ENCODE measurements at regions not wholly inside any gene's neighbourhood (a gene's known extent, or its start where the extent isn't known, plus 50 kb on each side); places are given as distances from the start of the nearest gene placed in this dataset.

- DNase-seq, result no peak
- no peaks in the 10 kb centered on the region for H3K9me3 ChIP-seq
- no peaks in the 10 kb centered on the region for H3K4me1 ChIP-seq
- H3K27ac ChIP-seq, result no peak overlapping the region
- no peaks in the 10 kb centered on the region for H3K36me3 ChIP-seq
- H3K4me3 ChIP-seq, result no peak overlapping the region
- TF ChIP-seq POLR2A (IDR thresholded peaks at IDR 0.05), result no peak
- no peak for TF ChIP-seq CTCF (IDR thresholded peaks at IDR 0.05)
- no peaks in the 10 kb centered on the region for H3K27me3 ChIP-seq
Measured at GRCh38 chr21:35489389-35489980, 440.4 kb upstream of the RUNX1 start.

- no peak for TF ChIP-seq CTCF (IDR thresholded peaks at IDR 0.05)
- no peak for TF ChIP-seq POLR2A (IDR thresholded peaks at IDR 0.05)
- Histone ChIP-seq H3K36me3 (no peaks in the 10 kb centered on the region), H3K9me3 (no peaks in the 10 kb centered on the region), H3K4me1 (no peaks in the 10 kb centered on the region), H3K27ac (no peak overlapping the region), H3K27me3 (no peaks in the 10 kb centered on the region), H3K4me3 (no peak overlapping the region)
- no peak for DNase-seq
Measured at GRCh38 chr21:35488946-35489345, 439.8 kb upstream of the RUNX1 start.

GRCh38 chr21:35485364-35485763 lies 436.3 kb upstream of the RUNX1 start:
- H3K27me3 ChIP-seq, result no peaks in the 10 kb centered on the region
- no peaks in the 10 kb centered on the region for H3K9me3 ChIP-seq
- H3K36me3 ChIP-seq, result no peaks in the 10 kb centered on the region
- H3K27ac ChIP-seq, result no peak overlapping the region
- no peaks in the 10 kb centered on the region for H3K4me1 ChIP-seq
- H3K4me3 ChIP-seq, result no peak overlapping the region
- TF ChIP-seq POLR2A (IDR thresholded peaks at IDR 0.05) (no peak), CTCF (IDR thresholded peaks at IDR 0.05) (no peak)
- DNase-seq, result no peak

- Histone ChIP-seq H3K9me3 (no peaks in the 10 kb centered on the region), H3K36me3 (no peaks in the 10 kb centered on the region), H3K4me3 (no peak overlapping the region), H3K4me1 (no peaks in the 10 kb centered on the region), H3K27me3 (no peaks in the 10 kb centered on the region), H3K27ac (no peak overlapping the region)
- TF ChIP-seq CTCF (IDR thresholded peaks at IDR 0.05), result no peak
- no peak for TF ChIP-seq POLR2A (IDR thresholded peaks at IDR 0.05)
- no peak for DNase-seq
Measured at GRCh38 chr21:35484851-35485250, 435.7 kb upstream of the RUNX1 start.

GRCh38 chr21:35484032-35484431 lies 434.9 kb upstream of the RUNX1 start:
- no peaks in the 10 kb centered on the region for H3K9me3 ChIP-seq
- DNase-seq, result no peak
- H3K27me3 ChIP-seq, result no peaks in the 10 kb centered on the region
- no peaks in the 10 kb centered on the region for H3K36me3 ChIP-seq
- no peak overlapping the region for H3K4me3 ChIP-seq
- H3K27ac ChIP-seq, result no peak overlapping the region
- TF ChIP-seq POLR2A (IDR thresholded peaks at IDR 0.05) (no peak), CTCF (IDR thresholded peaks at IDR 0.05) (no peak)
- no peaks in the 10 kb centered on the region for H3K4me1 ChIP-seq
